ENCODE measurements at regions not wholly inside any gene's neighbourhood (a gene's known extent, or its start where the extent isn't known, plus 50 kb on each side); places are given as distances from the start of the nearest gene placed in this dataset.

GRCh38 chr20:1828786-1829131, 66.4 kb upstream of the SIRPA start (continued):
- TF ChIP-seq ZMYM2 (CRISPR knock-in tag; IDR thresholded peaks at IDR 0.05) (0 out of 2 replicates have a peak, but pooled peaks have one; percentile 42), IKZF1 (IDR thresholded peaks at IDR 0.05) (0 out of 2 replicates have a peak, but pooled peaks have one; percentile 61), ARNT (IDR thresholded peaks at IDR 0.05) (0 out of 2 replicates have a peak, but pooled peaks have one; percentile 57)

DNA sequence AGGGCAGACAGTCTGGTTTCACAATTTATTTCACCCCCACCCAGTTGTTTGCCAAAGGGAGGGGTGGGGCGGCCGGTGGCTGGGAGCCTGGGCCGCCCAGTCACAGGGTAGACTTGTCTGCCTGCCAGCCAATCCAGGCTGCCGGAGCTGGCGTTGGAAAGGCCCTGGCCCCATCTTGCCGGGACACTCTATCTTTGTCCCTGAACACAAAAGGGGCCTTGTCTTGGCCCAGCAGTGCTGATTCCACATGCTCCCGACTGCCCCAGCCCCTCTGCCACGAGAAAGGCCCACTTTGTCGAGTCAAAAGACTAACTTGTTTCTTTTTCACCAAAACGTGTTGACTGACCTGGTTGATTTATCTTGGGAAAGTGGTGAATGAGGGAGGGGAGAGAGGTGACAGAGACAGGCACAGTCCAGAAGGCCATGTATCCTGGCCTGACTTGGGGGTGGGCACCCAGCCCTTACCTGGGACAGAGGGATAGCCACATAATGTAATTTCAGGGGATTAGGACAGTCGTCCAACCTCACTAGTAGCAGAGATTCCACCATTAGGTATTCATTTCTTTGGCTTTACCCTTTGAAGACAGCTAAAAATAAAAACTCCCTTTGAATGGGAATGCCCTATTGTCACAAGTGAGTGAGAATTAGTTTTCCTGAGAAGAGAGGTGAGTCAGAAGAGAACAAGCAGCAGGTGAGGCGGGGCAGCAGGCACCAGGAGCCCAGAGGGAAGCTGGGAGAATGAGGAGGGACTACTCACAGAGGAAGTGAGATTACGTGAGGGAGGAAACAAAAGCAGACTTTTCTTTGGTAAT, 67.0 kb upstream of the SIRPA start:
- H3K27me3 ChIP-seq (ENCODE audit: control insufficient read depth in 1 of 2, insufficient read depth in 2 of 2, low read length in 2 of 2) = no peaks in the 10 kb centered on the region
- FAIRE-seq (peak; percentile 94), ATAC-seq (peak; percentile 98), DNase-seq (ENCODE audit: low spot score) (peak; percentile 99)
- peak overlapping the region; percentile 90 for H3K27ac ChIP-seq (ENCODE audit: extremely low read length, insufficient read depth, low read length)
- H3K79me2 ChIP-seq (ENCODE audit: insufficient read depth, low read length) = no peaks in the 10 kb centered on the region
- TSS peak; percentile 93 for BruUV-seq (replicated peaks)
- H2AFZ ChIP-seq (ENCODE audit: low read length) = peak overlapping the region; percentile 100
- under 1% methylated on average over 13 of the region's 13 CpGs for WGBS (ENCODE audit: low lambda C conversion rate)
- H3K4me1 ChIP-seq (ENCODE audit: insufficient read depth, low read length) = peaks cover 48% of the 10 kb centered on the region
- POLR2A ChIA-PET = interaction anchor here (0.7 to 3.1 kb wide), 13 partner anchors 9 to 275 kb away, joined by 3 to 31 read pairs (median 4); no protein-coding TSS in a partner anchor
- CTCF ChIA-PET (ENCODE audit: low intra/inter-chr PET ratio, low total read pairs) = no interaction called here
- no peaks in the 10 kb centered on the region for H4K20me1 ChIP-seq (ENCODE audit: insufficient read depth, low read length)
- in situ Hi-C loops (cut with HindIII; ENCODE audit: extremely low pct_ligation_motif_present, low pct_unique_long_range_greater_than_20kb) = no loop called here
- H3K36me3 ChIP-seq (replicated peaks in 1 of 2; ENCODE audit: control insufficient read depth in 1 of 2, insufficient read depth in 2 of 2, low read length in 2 of 2) = no peaks in the 10 kb centered on the region
- H3K4me2 ChIP-seq (ENCODE audit: low read depth, low read length) = peak overlapping the region; percentile 78
- intact Hi-C loops (cut with micrococcal nuclease; ENCODE audit: unreplicated experiment) = loop anchor here (1.0 to 2.0 kb wide), 3 partner anchors 17 to 46 kb away; no protein-coding TSS in a partner anchor
- peak overlapping the region in 2 of 3 experiments; percentile 20 to 56; a peak in 3 of 6 replicates for H3K4me3 ChIP-seq (replicated peaks in 1 of 3; ENCODE audit: insufficient read depth in 1 of 3, low read depth in 2 of 3, low read length in 3 of 3)
- H3K9me3 ChIP-seq (ENCODE audit: low read length) = peaks cover 2% of the 10 kb centered on the region; the same call in 1 of the 2 replicates
- H3K9ac ChIP-seq (ENCODE audit: insufficient read depth, low read depth, low read length) = peak overlapping the region; percentile 78
- TF ChIP-seq, protein P1, sequence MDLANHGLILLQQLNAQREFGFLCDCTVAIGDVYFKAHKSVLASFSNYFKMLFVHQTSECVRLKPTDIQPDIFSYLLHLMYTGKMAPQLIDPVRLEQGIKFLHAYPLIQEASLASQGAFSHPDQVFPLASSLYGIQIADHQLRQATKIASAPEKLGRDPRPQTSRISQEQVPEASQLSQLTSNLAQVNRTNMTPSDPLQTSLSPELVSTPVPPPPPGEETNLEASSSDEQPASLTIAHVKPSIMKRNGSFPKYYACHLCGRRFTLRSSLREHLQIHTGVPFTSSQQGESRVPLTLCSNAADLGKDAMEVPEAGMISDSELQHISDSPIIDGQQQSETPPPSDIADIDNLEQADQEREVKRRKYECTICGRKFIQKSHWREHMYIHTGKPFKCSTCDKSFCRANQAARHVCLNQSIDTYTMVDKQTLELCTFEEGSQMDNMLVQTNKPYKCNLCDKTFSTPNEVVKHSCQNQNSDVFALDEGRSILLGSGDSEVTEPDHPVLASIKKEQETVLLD (CRISPR knock-in tag; IDR thresholded peaks at IDR 0.05; ENCODE audit: low read depth) = no peak
- TF ChIP-seq DR1 (CRISPR knock-in tag; IDR thresholded peaks at IDR 0.05) (no peak; the same call in 1 of the 2 replicates), ZNF737 (CRISPR knock-in tag; IDR thresholded peaks at IDR 0.05; ENCODE audit: borderline replicate concordance) (no peak), GABPB1 (CRISPR knock-in tag; IDR thresholded peaks at IDR 0.05) (peak; percentile 54; the same call in 1 of the 2 replicates), KDM5A (IDR thresholded peaks at IDR 0.05; ENCODE audit: borderline replicate concordance, low read length) (no peak), ZSCAN30 (CRISPR knock-in tag; IDR thresholded peaks at IDR 0.05) (no peak), CEBPB (IDR thresholded peaks at IDR 0.05; ENCODE audit: borderline replicate concordance, low read depth, low read length) (peak; percentile 92), ZNF121 (CRISPR knock-in tag; IDR thresholded peaks at IDR 0.05) (peak; percentile 94), ZNF510 (CRISPR knock-in tag; IDR thresholded peaks at IDR 0.05; ENCODE audit: low read depth) (no peak), GABPA (IDR thresholded peaks at IDR 0.05; ENCODE audit: low read depth, low read length) (0 out of 2 replicates have a peak, but pooled peaks have one; percentile 18), GABPA (CRISPR knock-in tag; IDR thresholded peaks at IDR 0.05; ENCODE audit: low read depth) (peak; percentile 46; the same call in 1 of the 2 replicates), SATB2 (CRISPR knock-in tag; IDR thresholded peaks at IDR 0.05) (no peak), FOXO1 (CRISPR knock-in tag; IDR thresholded peaks at IDR 0.05) (no peak; the same call in 1 of the 2 replicates)
- TF ChIP-seq, protein P2, sequence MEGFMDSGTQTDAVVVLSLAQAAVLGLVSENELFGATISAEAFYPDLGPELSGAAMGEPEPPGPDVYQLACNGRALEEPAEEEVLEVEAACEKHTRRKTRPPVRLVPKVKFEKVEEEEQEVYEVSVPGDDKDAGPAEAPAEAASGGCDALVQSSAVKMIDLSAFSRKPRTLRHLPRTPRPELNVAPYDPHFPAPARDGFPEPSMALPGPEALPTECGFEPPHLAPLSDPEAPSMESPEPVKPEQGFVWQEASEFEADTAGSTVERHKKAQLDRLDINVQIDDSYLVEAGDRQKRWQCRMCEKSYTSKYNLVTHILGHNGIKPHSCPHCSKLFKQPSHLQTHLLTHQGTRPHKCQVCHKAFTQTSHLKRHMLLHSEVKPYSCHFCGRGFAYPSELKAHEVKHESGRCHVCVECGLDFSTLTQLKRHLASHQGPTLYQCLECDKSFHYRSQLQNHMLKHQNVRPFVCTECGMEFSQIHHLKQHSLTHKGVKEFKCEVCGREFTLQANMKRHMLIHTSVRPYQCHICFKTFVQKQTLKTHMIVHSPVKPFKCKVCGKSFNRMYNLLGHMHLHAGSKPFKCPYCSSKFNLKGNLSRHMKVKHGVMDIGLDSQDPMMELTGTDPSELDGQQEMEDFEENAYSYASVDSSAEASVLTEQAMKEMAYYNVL (CRISPR knock-in tag; IDR thresholded peaks at IDR 0.05; ENCODE audit: borderline replicate concordance) = no peak; the same call in 1 of the 2 replicates
- TF ChIP-seq, protein P3, sequence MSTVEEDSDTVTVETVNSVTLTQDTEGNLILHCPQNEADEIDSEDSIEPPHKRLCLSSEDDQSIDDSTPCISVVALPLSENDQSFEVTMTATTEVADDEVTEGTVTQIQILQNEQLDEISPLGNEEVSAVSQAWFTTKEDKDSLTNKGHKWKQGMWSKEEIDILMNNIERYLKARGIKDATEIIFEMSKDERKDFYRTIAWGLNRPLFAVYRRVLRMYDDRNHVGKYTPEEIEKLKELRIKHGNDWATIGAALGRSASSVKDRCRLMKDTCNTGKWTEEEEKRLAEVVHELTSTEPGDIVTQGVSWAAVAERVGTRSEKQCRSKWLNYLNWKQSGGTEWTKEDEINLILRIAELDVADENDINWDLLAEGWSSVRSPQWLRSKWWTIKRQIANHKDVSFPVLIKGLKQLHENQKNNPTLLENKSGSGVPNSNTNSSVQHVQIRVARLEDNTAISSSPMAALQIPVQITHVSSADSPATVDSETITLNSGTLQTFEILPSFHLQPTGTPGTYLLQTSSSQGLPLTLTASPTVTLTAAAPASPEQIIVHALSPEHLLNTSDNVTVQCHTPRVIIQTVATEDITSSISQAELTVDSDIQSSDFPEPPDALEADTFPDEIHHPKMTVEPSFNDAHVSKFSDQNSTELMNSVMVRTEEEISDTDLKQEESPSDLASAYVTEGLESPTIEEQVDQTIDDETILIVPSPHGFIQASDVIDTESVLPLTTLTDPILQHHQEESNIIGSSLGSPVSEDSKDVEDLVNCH (CRISPR knock-in tag; IDR thresholded peaks at IDR 0.05) = no peak

Data from HepG2 (cell line).